ENCODE measurements at regions not wholly inside any gene's neighbourhood (a gene's known extent, or its start where the extent isn't known, plus 50 kb on each side); places are given as distances from the start of the nearest gene placed in this dataset.

GRCh38 chr2:156803243-156803642, 367.1 kb downstream of the GPD2 start:
- Histone ChIP-seq H3K27me3 (ENCODE audit: insufficient read depth in 3 of 3, low read length in 2 of 3) (no peaks in the 10 kb centered on the region), H3K27ac (no peak overlapping the region), H3K9me3 (no peaks in the 10 kb centered on the region), H3K36me3 (ENCODE audit: insufficient read depth in 1 of 2, low read depth in 1 of 2) (no peaks in the 10 kb centered on the region), H3K4me3 (no peak overlapping the region), H3K4me1 (no peaks in the 10 kb centered on the region)
- ATAC-seq, result peak in 1 of 4 donors; percentile 42
- 35 to 43% (median 41%) methylated on average over 10 of the region's 10 CpGs for WGBS, 3 donors
- intact Hi-C loops (cut with DNase I), result no loop called here
- TF ChIP-seq CTCF (IDR thresholded peaks at IDR 0.05), result no peak
- DNase-seq, result no peak

- Histone ChIP-seq H3K27me3 (ENCODE audit: insufficient read depth in 3 of 3, low read length in 2 of 3) (no peaks in the 10 kb centered on the region), H3K4me1 (no peaks in the 10 kb centered on the region), H3K27ac (no peak overlapping the region), H3K36me3 (ENCODE audit: insufficient read depth in 1 of 2, low read depth in 1 of 2) (no peaks in the 10 kb centered on the region), H3K9me3 (no peaks in the 10 kb centered on the region), H3K4me3 (no peak overlapping the region)
- peak in 1 of 4 donors; percentile 21 for ATAC-seq
- DNase-seq, result no peak
- intact Hi-C loops (cut with DNase I), result no loop called here
- TF ChIP-seq CTCF (IDR thresholded peaks at IDR 0.05), result no peak
- 66 to 76% (median 72%) methylated on average over 5 of the region's 5 CpGs for WGBS, 3 donors
These were observed 367.8 kb downstream of the GPD2 start for GRCh38 chr2:156803967-156804366.

- ATAC-seq (no peak), DNase-seq (no peak)
- no peaks in the 10 kb centered on the region for H3K36me3 ChIP-seq (ENCODE audit: insufficient read depth in 1 of 2, low read depth in 1 of 2)
- no peaks in the 10 kb centered on the region for H3K9me3 ChIP-seq
- intact Hi-C loops (cut with DNase I), result no loop called here
- no peaks in the 10 kb centered on the region for H3K4me1 ChIP-seq
- H3K27ac ChIP-seq, result no peak overlapping the region
- TF ChIP-seq CTCF (IDR thresholded peaks at IDR 0.05), result no peak
- H3K27me3 ChIP-seq (ENCODE audit: insufficient read depth in 3 of 3, low read length in 2 of 3), result no peaks in the 10 kb centered on the region
- 74 to 83% (median 77%) methylated on average over 2 of the region's 2 CpGs for WGBS, 3 donors
- no peak overlapping the region for H3K4me3 ChIP-seq
These were observed 373.9 kb downstream of the GPD2 start for GRCh38 chr2:156810094-156810493.

DNA sequence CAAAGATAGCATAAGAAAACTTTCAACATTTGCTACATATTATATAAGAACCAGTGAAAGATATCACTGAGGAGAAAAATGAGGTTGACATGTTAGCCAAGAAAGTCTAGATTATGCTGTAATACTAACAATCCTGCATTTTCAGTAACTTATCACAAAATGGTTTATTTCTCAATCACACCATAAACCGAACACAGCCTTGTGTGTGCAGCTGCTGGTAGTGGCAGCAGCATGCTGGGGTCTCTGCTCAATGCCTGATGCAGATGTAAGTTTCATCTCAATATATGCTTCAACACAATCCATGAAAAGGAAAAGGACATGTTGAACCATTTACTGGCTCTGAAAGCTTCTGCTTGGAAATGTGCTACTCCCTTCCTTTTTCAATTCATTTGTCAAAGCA, 376.3 kb downstream of the GPD2 start:
- Histone ChIP-seq H3K27ac (no peak overlapping the region), H3K4me3 (no peak overlapping the region), H3K27me3 (ENCODE audit: insufficient read depth in 3 of 3, low read length in 2 of 3) (no peaks in the 10 kb centered on the region), H3K4me1 (no peaks in the 10 kb centered on the region), H3K36me3 (ENCODE audit: insufficient read depth in 1 of 2, low read depth in 1 of 2) (no peaks in the 10 kb centered on the region), H3K9me3 (no peaks in the 10 kb centered on the region)
- no peak for TF ChIP-seq CTCF (IDR thresholded peaks at IDR 0.05)
- ATAC-seq (no peak), DNase-seq (no peak)
- intact Hi-C loops (cut with DNase I), result no loop called here
- WGBS, 3 donors, result 79 to 85% (median 81%) methylated on average over 1 of the region's 1 CpG

- Histone ChIP-seq H3K27ac (no peak overlapping the region), H3K4me3 (no peak overlapping the region), H3K36me3 (ENCODE audit: insufficient read depth in 1 of 2, low read depth in 1 of 2) (no peaks in the 10 kb centered on the region), H3K9me3 (no peaks in the 10 kb centered on the region), H3K27me3 (ENCODE audit: insufficient read depth in 3 of 3, low read length in 2 of 3) (no peaks in the 10 kb centered on the region), H3K4me1 (no peaks in the 10 kb centered on the region)
- DNase-seq, result no peak
- 86 to 91% (median 89%) methylated on average over 1 of the region's 1 CpG for WGBS, 3 donors
- TF ChIP-seq CTCF (IDR thresholded peaks at IDR 0.05), result no peak
- ATAC-seq, result no peak
- intact Hi-C loops (cut with DNase I), result no loop called here
These were observed 381.3 kb downstream of the GPD2 start for GRCh38 chr2:156817430-156817829.
